Tibial nerve (tissue), 4 donors: ENCODE measurements at regions not wholly inside any gene's neighbourhood (a gene's known extent, or its start where the extent isn't known, plus 50 kb on each side); places are given as distances from the start of the nearest gene placed in this dataset.
A peak's percentile ranks its signal among the peaks of the same experiment; 100 is the strongest.
"Not testable (repeated sequence)": the region's sequence is repeated elsewhere in the genome, so short reads cannot be mapped to it uniquely, and the experiment has no call there.

ENCODE experiments used
- DNase-seq, 2 donors: peaks; one replicate each; pipeline ENCODE4 v3.0.0-alpha.2; 2019; ENCODE audit warnings: low spot score in 2 of 2
- H3K27ac ChIP-seq, 4 donors: fragments of 200-600 bp; sonication (generic) in 3 of 4; one replicate each; pipeline ENCODE4 v1.5.1; 2017 to 2019; ENCODE audit warnings: mild to moderate bottlenecking in 1 of 4
- H3K27me3 ChIP-seq, 2 donors: fragments of 200-600 bp; sonication (generic) in 1 of 2; one replicate each; pipeline versions ENCODE4 v1.5.1 to v1.6.0; 2017 to 2019
- H3K36me3 ChIP-seq, 3 donors: fragments of 200-600 bp; sonication (generic); one replicate each; pipeline ENCODE4 v1.5.1; 2018 to 2019
- H3K4me1 ChIP-seq, 4 donors: fragments of 200-600 bp; sonication (generic) in 3 of 4; one replicate each; pipeline ENCODE4 v1.5.1; 2017 to 2019
- H3K4me3 ChIP-seq, 4 donors: fragments of 200-600 bp; sonication (generic) in 3 of 4; one replicate each; pipeline ENCODE4 v1.5.1; 2017 to 2019; ENCODE audit warnings: mild to moderate bottlenecking in 1 of 4, moderate library complexity in 1 of 4
- H3K9me3 ChIP-seq, 4 donors: fragments of 200-600 bp; sonication (generic) in 3 of 4; one replicate each; pipeline ENCODE4 v1.5.1; 2017 to 2019
- EP300 ChIP-seq, 2 donors: sonication (generic); formaldehyde crosslinking; IDR thresholded peaks; one replicate each; pipeline ENCODE4 v1.6.1; 2017; ENCODE audit warnings: antibody characterized with exemption in 2 of 2, mild to moderate bottlenecking in 1 of 2
- POLR2A ChIP-seq, 2 donors: fragments of 450-650 bp; IDR thresholded peaks; one replicate each; pipeline ENCODE4 v1.6.1; 2017; ENCODE audit warnings: antibody characterized with exemption in 2 of 2, mild to moderate bottlenecking in 2 of 2, moderate library complexity in 2 of 2
- WGBS, 2 donors: methylation state at CpG; one replicate each; pipeline ENCODE4 v1.1.5; 2018; 5-methylcytosine and 5-hydroxymethylcytosine counted together
- TF ChIP-seq, protein P1 (sequence below), 5 experiments: fragments of 200-600 bp in 3 of 5; fragments of 450-650 bp in 2 of 5; sonication (generic) in 3 of 5; IDR thresholded peaks; one replicate each; pipeline ENCODE4 v1.5.1; 2016 to 2019; ENCODE audit warnings: antibody characterized with exemption in 5 of 5, mild to moderate bottlenecking in 3 of 5, moderate library complexity in 2 of 5

DNA sequence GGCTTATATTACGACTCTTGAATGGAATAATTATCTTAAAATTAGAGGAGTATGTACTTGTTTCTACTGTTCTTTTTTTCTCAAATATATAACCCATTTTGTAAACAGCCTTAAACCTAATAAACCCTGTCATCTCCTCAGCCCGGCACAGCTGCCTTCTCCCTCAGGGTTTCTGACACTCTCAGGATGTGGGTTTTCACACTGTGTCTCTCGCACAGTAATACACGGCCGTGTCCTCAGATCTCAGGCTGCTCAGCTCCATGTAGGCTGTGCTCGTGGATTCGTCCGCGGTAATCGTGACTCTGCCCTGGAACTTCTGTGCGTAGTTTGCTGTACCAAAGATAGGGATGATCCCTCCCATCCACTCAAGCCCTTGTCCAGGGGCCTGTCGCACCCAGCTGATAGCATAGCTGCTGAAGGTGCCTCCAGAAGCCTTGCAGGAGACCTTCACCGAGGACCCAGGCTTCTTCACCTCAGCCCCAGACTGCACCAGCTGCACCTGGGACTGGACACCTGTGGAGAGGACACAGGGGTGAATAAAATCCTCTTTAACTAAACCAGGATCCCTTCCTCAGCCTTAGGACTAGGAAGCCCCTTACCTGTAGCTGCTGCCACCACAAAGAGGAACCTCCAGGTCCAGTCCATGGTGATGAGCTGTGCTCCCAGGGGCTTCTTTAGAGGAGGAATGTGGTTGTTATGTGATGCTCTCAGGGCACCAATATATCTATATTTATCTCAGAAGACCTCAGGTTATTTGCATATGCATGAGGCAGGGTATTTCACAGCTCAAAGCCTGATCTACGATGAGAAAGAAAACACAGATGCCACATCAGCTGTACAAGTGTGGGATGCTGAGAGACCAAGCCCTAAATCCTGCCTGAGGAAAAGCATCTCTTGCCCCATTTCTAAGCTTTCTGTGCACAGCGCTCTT, 1235.8 kb downstream of the TMEM121 start:
- H3K4me1 ChIP-seq, H3K27me3 ChIP-seq, H3K9me3 ChIP-seq, H3K36me3 ChIP-seq, H3K27ac ChIP-seq, H3K4me3 ChIP-seq, DNase-seq: not testable (repeated sequence)
- 83 to 85% methylated on average over 2 to 12 of the region's 15 CpGs for WGBS, 2 donors

DNA sequence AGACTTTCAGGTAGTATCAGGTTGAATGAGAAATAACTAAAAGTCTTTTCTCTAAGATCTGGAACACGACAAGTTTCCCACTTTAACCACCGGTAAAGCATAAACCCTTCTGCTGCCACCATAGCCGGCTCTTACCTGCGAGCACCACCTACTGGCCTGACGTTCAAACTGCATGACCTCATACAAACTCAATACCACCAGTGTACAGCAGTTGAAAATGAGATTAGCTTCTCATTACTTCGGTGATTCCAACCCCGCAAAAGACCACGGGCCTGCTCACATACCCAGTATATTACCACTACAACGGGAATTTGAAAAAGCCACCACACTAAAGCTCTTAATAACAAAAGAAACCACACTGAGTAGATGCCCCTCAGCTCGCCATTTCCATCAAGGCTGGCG, 1238.6 kb downstream of the TMEM121 start:
- H3K27me3 ChIP-seq, H3K9me3 ChIP-seq, DNase-seq, H3K36me3 ChIP-seq, H3K4me1 ChIP-seq, H3K27ac ChIP-seq, H3K4me3 ChIP-seq: not testable (repeated sequence)
- TF ChIP-seq, protein P1, sequence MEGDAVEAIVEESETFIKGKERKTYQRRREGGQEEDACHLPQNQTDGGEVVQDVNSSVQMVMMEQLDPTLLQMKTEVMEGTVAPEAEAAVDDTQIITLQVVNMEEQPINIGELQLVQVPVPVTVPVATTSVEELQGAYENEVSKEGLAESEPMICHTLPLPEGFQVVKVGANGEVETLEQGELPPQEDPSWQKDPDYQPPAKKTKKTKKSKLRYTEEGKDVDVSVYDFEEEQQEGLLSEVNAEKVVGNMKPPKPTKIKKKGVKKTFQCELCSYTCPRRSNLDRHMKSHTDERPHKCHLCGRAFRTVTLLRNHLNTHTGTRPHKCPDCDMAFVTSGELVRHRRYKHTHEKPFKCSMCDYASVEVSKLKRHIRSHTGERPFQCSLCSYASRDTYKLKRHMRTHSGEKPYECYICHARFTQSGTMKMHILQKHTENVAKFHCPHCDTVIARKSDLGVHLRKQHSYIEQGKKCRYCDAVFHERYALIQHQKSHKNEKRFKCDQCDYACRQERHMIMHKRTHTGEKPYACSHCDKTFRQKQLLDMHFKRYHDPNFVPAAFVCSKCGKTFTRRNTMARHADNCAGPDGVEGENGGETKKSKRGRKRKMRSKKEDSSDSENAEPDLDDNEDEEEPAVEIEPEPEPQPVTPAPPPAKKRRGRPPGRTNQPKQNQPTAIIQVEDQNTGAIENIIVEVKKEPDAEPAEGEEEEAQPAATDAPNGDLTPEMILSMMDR (IDR thresholded peaks at IDR 0.05), result peak in 3 of 5 experiments; percentile 28 to 46 (median 33)
- 32 to 36% methylated on average over 11 of the region's 11 CpGs for WGBS, 2 donors

DNA sequence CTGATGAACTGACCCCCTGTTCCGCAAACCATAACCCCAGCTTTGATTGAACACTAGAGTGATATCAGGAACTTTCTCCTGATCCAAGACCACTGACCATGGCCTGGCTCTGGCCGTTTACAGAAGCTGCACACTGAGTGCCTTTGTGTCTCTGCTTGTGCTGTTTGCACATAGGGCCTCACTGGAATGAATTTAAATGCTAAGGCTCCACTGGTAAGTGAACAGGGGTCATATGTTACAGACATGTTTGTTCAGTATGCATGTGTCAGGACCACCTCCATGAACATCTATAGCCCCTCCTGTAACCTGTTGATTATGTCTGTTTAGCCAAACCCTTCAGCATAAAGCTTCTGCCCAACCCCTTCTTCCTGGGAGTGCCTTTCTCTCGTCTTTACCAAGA, 1239.8 kb downstream of the TMEM121 start:
- H3K4me1 ChIP-seq, result no peaks in the 10 kb centered on the region
- 29 to 47% methylated on average over 3 of the region's 3 CpGs for WGBS, 2 donors

DNA sequence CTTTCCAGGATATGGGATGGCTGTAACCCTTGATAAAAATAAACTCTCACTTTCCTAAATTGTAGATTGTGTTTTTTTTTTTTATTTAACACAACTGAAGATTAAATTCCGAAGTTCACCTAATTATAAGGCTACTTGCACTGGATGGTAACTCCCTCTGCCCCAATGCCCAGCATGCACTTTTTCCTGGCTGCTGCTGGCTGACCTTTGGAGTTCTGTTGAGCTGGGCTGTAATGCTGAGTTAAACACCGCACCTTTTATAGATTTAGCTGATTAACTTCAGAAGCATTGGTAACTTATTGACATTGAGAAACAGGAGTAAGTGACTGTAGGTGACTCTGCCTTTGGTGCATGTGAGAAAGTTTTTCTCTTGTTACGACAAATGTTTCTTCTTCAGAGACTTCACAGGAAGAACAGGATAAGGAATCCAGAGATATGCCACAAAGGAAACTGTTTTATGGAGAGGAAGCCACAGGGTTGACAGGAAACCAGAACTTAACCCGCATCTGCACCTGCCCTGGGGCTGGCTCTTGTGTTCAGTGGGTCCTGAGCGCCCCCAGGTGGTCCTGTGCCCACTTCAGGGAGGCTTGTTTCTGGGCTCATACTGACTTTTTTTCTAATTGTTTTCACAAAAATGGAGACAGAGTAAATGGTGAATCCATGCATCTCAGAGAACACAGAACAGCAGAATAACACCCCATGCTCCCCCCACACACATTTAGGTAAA, 1240.3 kb downstream of the TMEM121 start:
- not testable (repeated sequence) for H3K27me3 ChIP-seq, H3K4me1 ChIP-seq, H3K27ac ChIP-seq, H3K9me3 ChIP-seq, H3K4me3 ChIP-seq, DNase-seq, H3K36me3 ChIP-seq
- WGBS, 2 donors, result 31 to 34% methylated on average over 5 of the region's 5 CpGs

More for the DNA sequence above, 1239.8 kb downstream of the TMEM121 start:
- DNase-seq, result no peak
- Histone ChIP-seq H3K27ac (no peak overlapping the region), H3K4me3 (no peak overlapping the region), H3K27me3 (no peaks in the 10 kb centered on the region), H3K9me3 (no peaks in the 10 kb centered on the region), H3K36me3 (no peaks in the 10 kb centered on the region)
- no peak for TF ChIP-seq POLR2A (IDR thresholded peaks at IDR 0.05)
- TF ChIP-seq, protein P1 (IDR thresholded peaks at IDR 0.05), result no peak
- no peak for TF ChIP-seq EP300 (IDR thresholded peaks at IDR 0.05)

DNA sequence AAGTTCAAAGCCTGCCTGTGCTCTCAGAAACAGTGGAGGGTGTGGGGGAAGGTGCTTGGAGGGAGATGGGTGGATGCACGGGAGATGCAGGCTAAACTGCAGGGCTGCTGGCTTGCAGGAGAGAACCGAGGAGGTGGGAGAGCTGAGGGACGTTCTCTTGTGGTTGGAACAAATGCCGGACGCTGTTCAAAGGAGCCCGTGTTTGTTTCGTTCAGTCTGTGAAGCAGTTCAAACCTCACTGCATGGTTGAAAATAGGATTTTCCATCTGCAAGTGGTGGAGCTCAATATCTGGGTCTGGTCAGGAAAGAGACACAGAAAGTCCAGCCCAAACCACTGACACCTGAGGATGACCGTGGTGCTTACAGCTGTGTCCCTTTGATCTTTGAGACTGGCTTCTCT, 1241.8 kb downstream of the TMEM121 start:
- not testable (repeated sequence) for H3K36me3 ChIP-seq, H3K4me1 ChIP-seq, H3K4me3 ChIP-seq, H3K27ac ChIP-seq, H3K27me3 ChIP-seq, DNase-seq, H3K9me3 ChIP-seq
- WGBS, 2 donors, result 57 to 72% methylated on average over 8 of the region's 8 CpGs

DNA sequence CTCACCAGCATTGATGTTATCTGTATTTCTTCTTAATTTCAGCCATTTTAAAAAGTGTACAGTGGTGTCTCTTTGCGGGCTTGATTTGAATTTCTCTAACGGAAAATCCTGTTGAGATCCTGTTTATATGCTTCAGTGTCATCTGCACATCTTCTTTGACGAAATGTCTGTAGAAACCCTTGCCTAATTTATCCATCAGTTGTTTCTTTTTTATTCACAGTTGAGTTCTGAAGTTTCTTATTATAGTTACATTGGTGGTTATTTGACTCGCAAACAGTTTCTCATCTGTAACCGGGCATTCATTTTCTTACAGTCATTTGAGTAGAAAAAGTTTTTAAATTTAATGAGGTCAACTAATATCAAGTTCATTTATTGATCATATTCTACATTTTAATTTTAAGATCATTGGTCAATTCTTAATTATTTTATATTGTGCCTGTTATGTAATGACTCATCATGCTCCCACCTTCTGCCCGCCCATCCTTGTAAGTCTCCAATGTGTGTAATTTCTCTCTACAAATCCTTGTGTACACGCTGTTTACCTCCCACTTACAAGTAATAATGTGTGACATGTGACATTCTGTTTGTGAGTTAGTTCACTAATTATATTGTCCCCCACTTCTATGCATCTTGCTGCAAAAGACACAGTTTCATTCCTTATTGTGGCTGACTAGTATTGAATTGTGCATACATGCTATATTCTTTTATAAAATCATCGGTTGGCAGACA, 1242.8 kb downstream of the TMEM121 start:
- not testable (repeated sequence) for H3K27me3 ChIP-seq, H3K36me3 ChIP-seq, DNase-seq, H3K4me1 ChIP-seq, H3K9me3 ChIP-seq, H3K27ac ChIP-seq, H3K4me3 ChIP-seq
- 64 to 65% methylated on average over 8 of the region's 8 CpGs for WGBS, 2 donors

DNA sequence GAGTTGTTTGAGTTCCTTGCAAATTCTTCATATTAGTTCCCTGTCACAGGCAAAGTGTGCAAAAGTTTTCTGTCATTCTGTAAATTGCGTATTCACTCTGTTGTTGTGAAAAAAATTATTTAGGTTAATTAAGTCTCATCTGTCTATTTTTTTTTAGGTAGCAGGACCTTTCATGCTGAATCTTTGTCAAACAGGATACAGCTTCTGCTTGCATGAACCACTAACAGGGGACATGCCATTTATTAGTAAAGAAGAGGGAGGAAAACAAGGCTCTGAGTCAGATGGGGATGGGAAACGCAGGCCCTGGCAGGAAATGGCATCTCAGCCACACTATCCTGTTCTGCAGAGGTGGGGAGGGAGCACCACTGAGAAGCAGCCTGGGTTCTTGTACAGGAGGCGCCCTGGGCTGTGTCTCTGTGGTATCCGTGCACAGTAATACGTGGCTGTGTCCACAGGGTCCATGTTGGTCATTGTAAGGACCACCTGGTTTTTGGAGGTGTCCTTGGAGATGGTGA, 1243.8 kb downstream of the TMEM121 start:
- not testable (repeated sequence) for H3K27me3 ChIP-seq, H3K4me3 ChIP-seq, H3K4me1 ChIP-seq, H3K9me3 ChIP-seq, H3K27ac ChIP-seq, H3K36me3 ChIP-seq, DNase-seq
- 41 to 70% methylated on average over 1 to 2 of the region's 5 CpGs for WGBS, 2 donors
